Erythroblast (primary cell): ENCODE measurements at regions not wholly inside any gene's neighbourhood (a gene's known extent, or its start where the extent isn't known, plus 50 kb on each side); places are given as distances from the start of the nearest gene placed in this dataset.

Source experiments
- GATA1 ChIP-seq: IDR thresholded peaks from 2 replicates; pipeline ENCODE4 v1.6.1; 2011; ENCODE audit warnings: low read depth, mild to moderate bottlenecking, control low read depth, low read length, moderate library complexity
- POLR2A ChIP-seq: IDR thresholded peaks from 2 replicates; pipeline ENCODE4 v1.6.1; 2011; ENCODE audit warnings: mild to moderate bottlenecking, low read length

DNA sequence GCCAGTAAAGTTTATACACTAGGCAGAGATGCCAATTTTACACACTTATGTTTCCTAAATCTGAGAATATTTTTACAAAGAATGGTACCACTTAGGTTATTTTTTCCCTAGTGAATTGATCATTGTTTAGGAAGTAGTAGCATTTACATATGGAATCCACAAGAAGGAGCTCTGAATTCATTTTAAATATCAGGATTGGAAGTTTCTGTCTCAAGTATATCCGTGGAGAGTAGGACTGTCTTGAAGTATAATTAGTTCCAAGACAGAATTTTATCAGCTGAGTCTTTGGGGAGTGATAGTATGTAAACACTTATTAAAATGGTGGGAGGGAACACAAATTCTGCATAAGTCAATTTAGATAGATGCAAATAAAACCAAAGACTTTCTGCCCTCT is 82.3 kb upstream of the FAM98A start:
- TF ChIP-seq POLR2A (no peak), GATA1 (no peak)
